ENCODE measurements at regions not wholly inside any gene's neighbourhood (a gene's known extent, or its start where the extent isn't known, plus 50 kb on each side); places are given as distances from the start of the nearest gene placed in this dataset.

DNA sequence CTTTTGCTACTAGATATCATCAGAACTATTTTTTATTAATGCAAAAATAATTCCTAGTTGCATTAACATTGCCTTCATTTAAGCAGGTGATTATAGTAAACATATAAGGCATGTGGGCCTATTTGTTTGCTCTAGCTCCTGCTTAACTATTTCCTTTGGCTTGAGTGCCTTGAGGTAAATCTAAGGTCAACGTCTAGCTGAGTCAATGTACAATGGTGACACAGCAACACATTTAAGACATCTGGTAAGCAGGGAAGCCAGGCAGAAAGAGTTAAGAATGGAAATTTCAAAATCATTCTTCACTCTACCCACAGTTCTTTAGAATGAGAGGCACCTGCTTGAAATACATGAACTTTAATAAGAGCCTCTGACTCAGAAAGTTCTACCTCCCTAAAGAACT, 111.9 kb upstream of the FST start:
- TF ChIP-seq, protein P1, sequence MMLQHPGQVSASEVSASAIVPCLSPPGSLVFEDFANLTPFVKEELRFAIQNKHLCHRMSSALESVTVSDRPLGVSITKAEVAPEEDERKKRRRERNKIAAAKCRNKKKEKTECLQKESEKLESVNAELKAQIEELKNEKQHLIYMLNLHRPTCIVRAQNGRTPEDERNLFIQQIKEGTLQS (IDR thresholded peaks at IDR 0.05), result no peak
- TF ChIP-seq TAF1 (conservative IDR thresholded peaks at IDR 0.05) (no peak), EGR1 (IDR thresholded peaks at IDR 0.05; ENCODE audit: low read depth in 2 of 2) (no peak), HNF4G (IDR thresholded peaks at IDR 0.05) (no peak), JUND (IDR thresholded peaks at IDR 0.05) (no peak), YY1 (IDR thresholded peaks at IDR 0.05) (no peak), GABPA (IDR thresholded peaks at IDR 0.05 in 1 of 2, conservative IDR thresholded peaks at IDR 0.05 in 1 of 2) (no peak)
- TF ChIP-seq, protein P2, sequence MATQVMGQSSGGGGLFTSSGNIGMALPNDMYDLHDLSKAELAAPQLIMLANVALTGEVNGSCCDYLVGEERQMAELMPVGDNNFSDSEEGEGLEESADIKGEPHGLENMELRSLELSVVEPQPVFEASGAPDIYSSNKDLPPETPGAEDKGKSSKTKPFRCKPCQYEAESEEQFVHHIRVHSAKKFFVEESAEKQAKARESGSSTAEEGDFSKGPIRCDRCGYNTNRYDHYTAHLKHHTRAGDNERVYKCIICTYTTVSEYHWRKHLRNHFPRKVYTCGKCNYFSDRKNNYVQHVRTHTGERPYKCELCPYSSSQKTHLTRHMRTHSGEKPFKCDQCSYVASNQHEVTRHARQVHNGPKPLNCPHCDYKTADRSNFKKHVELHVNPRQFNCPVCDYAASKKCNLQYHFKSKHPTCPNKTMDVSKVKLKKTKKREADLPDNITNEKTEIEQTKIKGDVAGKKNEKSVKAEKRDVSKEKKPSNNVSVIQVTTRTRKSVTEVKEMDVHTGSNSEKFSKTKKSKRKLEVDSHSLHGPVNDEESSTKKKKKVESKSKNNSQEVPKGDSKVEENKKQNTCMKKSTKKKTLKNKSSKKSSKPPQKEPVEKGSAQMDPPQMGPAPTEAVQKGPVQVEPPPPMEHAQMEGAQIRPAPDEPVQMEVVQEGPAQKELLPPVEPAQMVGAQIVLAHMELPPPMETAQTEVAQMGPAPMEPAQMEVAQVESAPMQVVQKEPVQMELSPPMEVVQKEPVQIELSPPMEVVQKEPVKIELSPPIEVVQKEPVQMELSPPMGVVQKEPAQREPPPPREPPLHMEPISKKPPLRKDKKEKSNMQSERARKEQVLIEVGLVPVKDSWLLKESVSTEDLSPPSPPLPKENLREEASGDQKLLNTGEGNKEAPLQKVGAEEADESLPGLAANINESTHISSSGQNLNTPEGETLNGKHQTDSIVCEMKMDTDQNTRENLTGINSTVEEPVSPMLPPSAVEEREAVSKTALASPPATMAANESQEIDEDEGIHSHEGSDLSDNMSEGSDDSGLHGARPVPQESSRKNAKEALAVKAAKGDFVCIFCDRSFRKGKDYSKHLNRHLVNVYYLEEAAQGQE (IDR thresholded peaks at IDR 0.05), result no peak
- TF ChIP-seq, protein P3, sequence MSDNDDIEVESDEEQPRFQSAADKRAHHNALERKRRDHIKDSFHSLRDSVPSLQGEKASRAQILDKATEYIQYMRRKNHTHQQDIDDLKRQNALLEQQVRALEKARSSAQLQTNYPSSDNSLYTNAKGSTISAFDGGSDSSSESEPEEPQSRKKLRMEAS (IDR thresholded peaks at IDR 0.05), result no peak
- TF ChIP-seq, protein P4, sequence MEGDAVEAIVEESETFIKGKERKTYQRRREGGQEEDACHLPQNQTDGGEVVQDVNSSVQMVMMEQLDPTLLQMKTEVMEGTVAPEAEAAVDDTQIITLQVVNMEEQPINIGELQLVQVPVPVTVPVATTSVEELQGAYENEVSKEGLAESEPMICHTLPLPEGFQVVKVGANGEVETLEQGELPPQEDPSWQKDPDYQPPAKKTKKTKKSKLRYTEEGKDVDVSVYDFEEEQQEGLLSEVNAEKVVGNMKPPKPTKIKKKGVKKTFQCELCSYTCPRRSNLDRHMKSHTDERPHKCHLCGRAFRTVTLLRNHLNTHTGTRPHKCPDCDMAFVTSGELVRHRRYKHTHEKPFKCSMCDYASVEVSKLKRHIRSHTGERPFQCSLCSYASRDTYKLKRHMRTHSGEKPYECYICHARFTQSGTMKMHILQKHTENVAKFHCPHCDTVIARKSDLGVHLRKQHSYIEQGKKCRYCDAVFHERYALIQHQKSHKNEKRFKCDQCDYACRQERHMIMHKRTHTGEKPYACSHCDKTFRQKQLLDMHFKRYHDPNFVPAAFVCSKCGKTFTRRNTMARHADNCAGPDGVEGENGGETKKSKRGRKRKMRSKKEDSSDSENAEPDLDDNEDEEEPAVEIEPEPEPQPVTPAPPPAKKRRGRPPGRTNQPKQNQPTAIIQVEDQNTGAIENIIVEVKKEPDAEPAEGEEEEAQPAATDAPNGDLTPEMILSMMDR (IDR thresholded peaks at IDR 0.05; ENCODE audit: low read depth, low read length, missing input control), result no peak
- Histone ChIP-seq H3K9me3 (ENCODE audit: control insufficient read depth in 4 of 4, low read length in 3 of 4) (no peaks in the 10 kb centered on the region), H3K9ac (ENCODE audit: low read depth in 1 of 2, low read length in 2 of 2) (no peak overlapping the region), H3K27ac (ENCODE audit: low read depth in 1 of 2, low read length in 2 of 2) (no peak overlapping the region), H3K4me3 (ENCODE audit: low read depth in 1 of 3, low read length in 3 of 3) (no peak overlapping the region), H3K4me1 (ENCODE audit: control insufficient read depth in 4 of 4, insufficient read depth in 4 of 4, low read length in 3 of 4) (no peaks in the 10 kb centered on the region), H3K27me3 (ENCODE audit: control insufficient read depth in 4 of 4, insufficient read depth in 4 of 4, low read length in 3 of 4) (no peaks in the 10 kb centered on the region), H3K36me3 (ENCODE audit: control insufficient read depth in 4 of 4, insufficient read depth in 3 of 4, low read depth in 1 of 4, low read length in 3 of 4) (no peaks in the 10 kb centered on the region)
- 38% methylated on average over 1 of the region's 1 CpG for WGBS
- no peak for DNase-seq (ENCODE audit: low spot score)

DNA sequence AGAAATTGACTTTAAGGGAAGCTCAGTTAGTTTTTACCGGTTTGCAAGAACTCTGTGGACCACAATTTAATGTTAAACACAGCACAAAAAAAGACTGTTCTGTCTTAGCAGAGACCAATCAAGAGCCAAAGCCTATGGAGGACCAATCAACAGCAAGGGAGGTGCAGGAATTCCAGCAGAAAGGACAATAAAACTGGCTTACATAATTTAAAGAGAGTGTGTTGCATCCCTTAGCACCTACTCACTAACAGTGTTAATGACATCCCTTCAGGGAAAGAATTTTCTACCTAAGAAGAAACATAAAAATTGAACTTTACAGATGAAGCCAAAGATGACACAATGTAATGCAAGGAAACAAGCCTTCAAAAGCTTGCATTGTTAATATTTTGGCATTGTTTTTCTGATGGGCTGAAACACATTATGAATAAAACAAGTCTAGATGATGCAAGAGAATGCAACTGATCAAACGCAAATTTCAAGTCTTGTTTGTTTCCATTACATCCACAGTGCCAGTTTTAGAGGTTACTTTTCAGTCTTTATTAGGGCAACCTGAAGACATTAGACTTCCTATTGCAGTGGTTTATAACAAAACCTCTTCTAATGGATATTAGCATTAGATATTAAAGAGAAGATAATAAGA, 111.3 kb upstream of the FST start:
- Histone ChIP-seq H3K9me3 (ENCODE audit: control insufficient read depth in 4 of 4, low read length in 3 of 4) (no peaks in the 10 kb centered on the region), H3K4me1 (ENCODE audit: control insufficient read depth in 4 of 4, insufficient read depth in 4 of 4, low read length in 3 of 4) (no peaks in the 10 kb centered on the region), H3K9ac (ENCODE audit: low read depth in 1 of 2, low read length in 2 of 2) (no peak overlapping the region), H3K36me3 (ENCODE audit: control insufficient read depth in 4 of 4, insufficient read depth in 3 of 4, low read depth in 1 of 4, low read length in 3 of 4) (no peaks in the 10 kb centered on the region), H3K4me3 (ENCODE audit: low read depth in 1 of 3, low read length in 3 of 3) (no peak overlapping the region), H3K27me3 (ENCODE audit: control insufficient read depth in 4 of 4, insufficient read depth in 4 of 4, low read length in 3 of 4) (no peaks in the 10 kb centered on the region), H3K27ac (ENCODE audit: low read depth in 1 of 2, low read length in 2 of 2) (no peak overlapping the region)
- DNase-seq (ENCODE audit: low spot score), result no peak
- WGBS, result 88% methylated on average over 2 of the region's 2 CpGs
- TF ChIP-seq, protein P5, sequence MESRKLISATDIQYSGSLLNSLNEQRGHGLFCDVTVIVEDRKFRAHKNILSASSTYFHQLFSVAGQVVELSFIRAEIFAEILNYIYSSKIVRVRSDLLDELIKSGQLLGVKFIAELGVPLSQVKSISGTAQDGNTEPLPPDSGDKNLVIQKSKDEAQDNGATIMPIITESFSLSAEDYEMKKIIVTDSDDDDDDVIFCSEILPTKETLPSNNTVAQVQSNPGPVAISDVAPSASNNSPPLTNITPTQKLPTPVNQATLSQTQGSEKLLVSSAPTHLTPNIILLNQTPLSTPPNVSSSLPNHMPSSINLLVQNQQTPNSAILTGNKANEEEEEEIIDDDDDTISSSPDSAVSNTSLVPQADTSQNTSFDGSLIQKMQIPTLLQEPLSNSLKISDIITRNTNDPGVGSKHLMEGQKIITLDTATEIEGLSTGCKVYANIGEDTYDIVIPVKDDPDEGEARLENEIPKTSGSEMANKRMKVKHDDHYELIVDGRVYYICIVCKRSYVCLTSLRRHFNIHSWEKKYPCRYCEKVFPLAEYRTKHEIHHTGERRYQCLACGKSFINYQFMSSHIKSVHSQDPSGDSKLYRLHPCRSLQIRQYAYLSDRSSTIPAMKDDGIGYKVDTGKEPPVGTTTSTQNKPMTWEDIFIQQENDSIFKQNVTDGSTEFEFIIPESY (IDR thresholded peaks at IDR 0.05), result no peak
- TF ChIP-seq, protein P2 (IDR thresholded peaks at IDR 0.05), result no peak
- TF ChIP-seq FOXA2 (IDR thresholded peaks at IDR 0.05) (no peak), JUND (IDR thresholded peaks at IDR 0.05) (no peak), RXRA (IDR thresholded peaks at IDR 0.05) (no peak), RAD21 (IDR thresholded peaks at IDR 0.05) (no peak), NR2F2 (IDR thresholded peaks at IDR 0.05) (no peak), EGR1 (IDR thresholded peaks at IDR 0.05; ENCODE audit: low read depth in 2 of 2) (no peak), GABPA (IDR thresholded peaks at IDR 0.05 in 1 of 2, conservative IDR thresholded peaks at IDR 0.05 in 1 of 2) (no peak), HNF4G (IDR thresholded peaks at IDR 0.05) (no peak), SP1 (IDR thresholded peaks at IDR 0.05) (no peak), YY1 (IDR thresholded peaks at IDR 0.05) (no peak)
- TF ChIP-seq, protein P3 (IDR thresholded peaks at IDR 0.05), result no peak
- TF ChIP-seq, protein P4 (IDR thresholded peaks at IDR 0.05; ENCODE audit: low read depth, low read length, missing input control), result no peak

Data from liver (tissue), 8 donors.